K562 (cell line): ENCODE measurements at regions not wholly inside any gene's neighbourhood (a gene's known extent, or its start where the extent isn't known, plus 50 kb on each side); places are given as distances from the start of the nearest gene placed in this dataset.

Source experiments
- ATAC-seq: fragments of 200-7000 bp; cut with Tn5 transposase; 3 replicates; pipeline ENCODE4 v1.9.1; 2020; ENCODE audit warnings: moderate library complexity
- BruUV-seq: library from RNA; stranded (reverse); fragments of 400-500 nt; replicated peaks from 2 replicates; lab custom pipeline; 2021; lab: Mats Ljungman, UMichigan
- CTCF ChIA-PET: fragments of 300-600 bp; formaldehyde crosslinking; extraction: SDS; loops from one replicate; lab custom pipeline; 2021; ENCODE audit warnings: low intra/inter-chr PET ratio; lab: Yijun Ruan, JAX
- POLR2A ChIA-PET: fragments of 300-600, 350-650 bp; sonication (Branson Sonifier 250); formaldehyde crosslinking; extraction: SDS; loops from one replicate; lab custom pipeline; 2021; ENCODE audit warnings: antibody characterized with exemption, inconsistent platforms; lab: Yijun Ruan, JAX
- DNase-seq, 4 experiments: peaks; one replicate each; pipeline versions ENCODE4 v3.0.0 to v3.0.0-alpha.2; 2011 to 2018; ENCODE audit warnings: low spot score in 3 of 4, mixed read lengths in 3 of 4; ENCODE audit errors: extremely low read depth in 1 of 4
- FAIRE-seq: peaks from 2 replicates; lab custom pipeline; 2011; peaks lifted over from hg19 to GRCh38; lab: Jason Lieb, UNC
- H2AFZ ChIP-seq: 2 replicates; pipeline ENCODE4 v1.6.0; 2011; ENCODE audit warnings: low read depth, low read length, control low read depth, inconsistent platforms
- H3K27ac ChIP-seq: fragments of 200-600 bp; 3 replicates; pipeline ENCODE4 v1.8.0; 2011; ENCODE audit warnings: low read depth, mild to moderate bottlenecking, control low read depth, inconsistent platforms, low read length, moderate library complexity, mixed read lengths; ENCODE audit errors: extremely low read depth
- H3K27me3 ChIP-seq, 2 experiments: fragments of 300-600 bp in 1 of 2; 2 replicates in 1 of 2; 3 replicates in 1 of 2; pipeline versions ENCODE4 v1.6.0 to v1.8.0; 2011; ENCODE audit warnings: inconsistent platforms in 2 of 2, low read length in 2 of 2, mild to moderate bottlenecking in 1 of 2, mixed read lengths in 1 of 2, moderate library complexity in 1 of 2; ENCODE audit not compliant: control insufficient read depth in 2 of 2, insufficient read depth in 2 of 2
- H3K36me3 ChIP-seq: fragments of 300-600 bp; 3 replicates; pipeline ENCODE4 v1.8.0; 2011; ENCODE audit warnings: mild to moderate bottlenecking, low read length, inconsistent platforms; ENCODE audit not compliant: control insufficient read depth, insufficient read depth
- H3K4me1 ChIP-seq, 2 experiments: fragments of 200-600 bp in 1 of 2; replicated peaks in 1 of 2; 2 replicates in 1 of 2; 3 replicates in 1 of 2; pipeline versions ENCODE4 v1.5.1 to v1.8.0; 2011; ENCODE audit warnings: inconsistent platforms in 2 of 2, low read length in 2 of 2, mild to moderate bottlenecking in 1 of 2, mixed read lengths in 1 of 2, moderate library complexity in 1 of 2; ENCODE audit not compliant: control insufficient read depth in 2 of 2, insufficient read depth in 2 of 2
- H3K4me2 ChIP-seq: 2 replicates; pipeline ENCODE4 v1.6.1; 2011; ENCODE audit warnings: low read length, control low read depth, inconsistent platforms, mixed read lengths; ENCODE audit not compliant: insufficient read depth
- H3K4me3 ChIP-seq: fragments of 200-600 bp; sonication (generic), shearing (Covaris generic); 2 replicates; pipeline ENCODE4 v1.5.1; 2016; ENCODE audit warnings: control low read depth, inconsistent platforms
- H3K79me2 ChIP-seq: fragments of 200-600 bp; 3 replicates; pipeline ENCODE4 v1.8.0; 2011; ENCODE audit warnings: low read length, inconsistent platforms; ENCODE audit not compliant: control insufficient read depth, insufficient read depth
- H3K9ac ChIP-seq, 2 experiments: 2 replicates each; pipeline versions ENCODE4 v1.6.0 to v1.6.1; 2011; ENCODE audit warnings: low read depth in 2 of 2, low read length in 2 of 2, control low read depth in 1 of 2, inconsistent platforms in 1 of 2, mild to moderate bottlenecking in 1 of 2, mixed read lengths in 1 of 2; ENCODE audit not compliant: insufficient read depth in 1 of 2
- H3K9me1 ChIP-seq: one replicate; pipeline ENCODE4 v1.6.0; 2011; ENCODE audit warnings: inconsistent platforms, mild to moderate bottlenecking, low read length, moderate library complexity; ENCODE audit not compliant: control insufficient read depth, insufficient read depth
- H3K9me3 ChIP-seq: replicated peaks from 2 replicates; pipeline ENCODE4 v1.5.1; 2011; ENCODE audit warnings: low read depth, low read length, inconsistent platforms; ENCODE audit not compliant: control insufficient read depth, insufficient read depth
- H4K20me1 ChIP-seq: replicated peaks from 2 replicates; pipeline ENCODE4 v1.6.1; 2011; ENCODE audit warnings: low read length, inconsistent platforms, mixed read lengths; ENCODE audit not compliant: control insufficient read depth, insufficient read depth
- ATF7 ChIP-seq: fragments of 450-650 bp; IDR thresholded peaks from 2 replicates; pipeline ENCODE4 v1.7.1; 2014; ENCODE audit warnings: mild to moderate bottlenecking, moderate library complexity
- GABPA ChIP-seq: fragments of 200-800 bp; sonication (Bioruptor generic); conservative IDR thresholded peaks from 2 replicates; pipeline ENCODE4 v1.6.1; 2016; ENCODE audit warnings: low read depth, missing genetic modification characterization, missing compliant biosample characterization
- HMG20A ChIP-seq: fragments of 450-650 bp; formaldehyde crosslinking; conservative IDR thresholded peaks from 2 replicates; pipeline ENCODE4 v1.4.0; 2020; ENCODE audit warnings: mild to moderate bottlenecking, mixed read lengths
- HMGXB4 ChIP-seq: sonication (generic); formaldehyde crosslinking; IDR thresholded peaks from 2 replicates; pipeline ENCODE4 v1.8.1; 2023; ENCODE audit warnings: mild to moderate bottlenecking, missing genetic modification reagents
- PBX2 ChIP-seq, 2 experiments: IDR thresholded peaks in 1 of 2; conservative IDR thresholded peaks in 1 of 2; 2 replicates each; pipeline ENCODE4 v1.6.1; 2016; ENCODE audit warnings: low read depth in 2 of 2, mild to moderate bottlenecking in 1 of 2, missing compliant biosample characterization in 1 of 2, missing genetic modification characterization in 1 of 2, moderate library complexity in 1 of 2
- RBM39 ChIP-seq: fragments of 200-400 bp; formaldehyde crosslinking; optimal IDR thresholded peaks from 2 replicates; pipeline ENCODE3; 2018; ENCODE audit warnings: low read depth, low read length
- SMARCA4 ChIP-seq: fragments of 450-650 bp; IDR thresholded peaks from 2 replicates; pipeline ENCODE4 v1.6.1; 2016
- TAF7 ChIP-seq: fragments of 450-650 bp; IDR thresholded peaks from 2 replicates; pipeline ENCODE4 v1.6.1; 2016; ENCODE audit warnings: missing genetic modification characterization, missing compliant biosample characterization
- TRIM25 ChIP-seq: fragments of 450-650 bp; IDR thresholded peaks from 2 replicates; pipeline ENCODE4 v1.7.0; 2016; ENCODE audit warnings: borderline replicate concordance
- YY1 ChIP-seq, 3 experiments: IDR thresholded peaks; 2 replicates each; pipeline ENCODE4 v1.6.1; 2011; ENCODE audit warnings: low read length in 2 of 3, mild to moderate bottlenecking in 2 of 3, moderate library complexity in 2 of 3, borderline replicate concordance in 1 of 3, control low read depth in 1 of 3, low read depth in 1 of 3; ENCODE audit not compliant: insufficient read depth in 3 of 3, insufficient replicate concordance in 2 of 3, control insufficient read depth in 1 of 3, insufficient read length in 1 of 3; ENCODE audit errors: extremely low read depth in 1 of 3
- ZBED1 ChIP-seq: IDR thresholded peaks from 2 replicates; pipeline ENCODE4 v1.6.1; 2014
- ZNF398 ChIP-seq: fragments of 250-450 bp; sonication (Bioruptor Pico); IDR thresholded peaks from 2 replicates; pipeline ENCODE4 v1.8.0; 2021; ENCODE audit warnings: moderate library complexity, mild to moderate bottlenecking, inconsistent platforms
- WGBS: fragments of 100-300 bp; shearing (Covaris generic); methylation state at CpG from one replicate; pipeline ENCODE4 v1.1.6; 2016; ENCODE audit warnings: low coverage, mixed read lengths; ENCODE audit not compliant: insufficient coverage; ENCODE audit errors: missing lambda C conversion rate; 5-methylcytosine and 5-hydroxymethylcytosine counted together
- in situ Hi-C: fragments of 300-500 bp; cut with MboI; formaldehyde crosslinking; loops from 4 replicates; pipeline ENCODE4 v1.15.0; 2018; ENCODE audit warnings: inconsistent platforms, mixed read lengths
- intact Hi-C: fragments of 100-400 bp; cut with micrococcal nuclease; formaldehyde crosslinking; loops from 2 replicates; pipeline ENCODE4 v1.14.2; 2022

GRCh38 chr2:52341732-52342131 is 1309.8 kb upstream of the NRXN1 start (continued):
- TF ChIP-seq HMGXB4 (CRISPR knock-in tag) (no peak), YY1 (IDR thresholded peaks at IDR 0.05; ENCODE audit: borderline replicate concordance in 1 of 3, control insufficient read depth in 1 of 3, extremely low read depth in 1 of 3, insufficient read depth in 3 of 3, insufficient read length in 1 of 3, insufficient replicate concordance in 2 of 3, low read depth in 1 of 3, low read length in 2 of 3) (no peak), HMG20A (no peak)

- FAIRE-seq (no peak), ATAC-seq (no peak), DNase-seq (no peak)
- Histone ChIP-seq H3K4me3 (no peak overlapping the region), H3K4me2 (no peak overlapping the region), H3K9me1 (no peaks in the 10 kb centered on the region), H3K36me3 (no peaks in the 10 kb centered on the region), H3K79me2 (no peaks in the 10 kb centered on the region), H2AFZ (no peak overlapping the region), H3K27me3 (no peaks in the 10 kb centered on the region), H3K4me1 (no peaks in the 10 kb centered on the region), H3K9ac (no peak overlapping the region), H3K27ac (no peak overlapping the region), H4K20me1 (no peaks in the 10 kb centered on the region), H3K9me3 (no peaks in the 10 kb centered on the region)
- CTCF ChIA-PET = no interaction called here
- in situ Hi-C loops (no loop called here), intact Hi-C loops (no loop called here)
- BruUV-seq = no TSS peak
- 0% methylated on average over 1 of the region's 1 CpG for WGBS
- POLR2A ChIA-PET = no interaction called here
- no peak for TF ChIP-seq GABPA (tag)
- no peak for TF ChIP-seq ZBED1
- no peak for TF ChIP-seq TRIM25
- no peak for TF ChIP-seq SMARCA4
- no peak for TF ChIP-seq TAF7 (tag)
- no peak for TF ChIP-seq PBX2 (CRISPR knock-in tag; IDR thresholded peaks at IDR 0.05; ENCODE audit: low read depth)
- no peak for TF ChIP-seq PBX2 (tag; conservative IDR thresholded peaks at IDR 0.05; ENCODE audit: low read depth)
- TF ChIP-seq ATF7 = no peak
- no peak for TF ChIP-seq RBM39
- TF ChIP-seq ZNF398 (CRISPR knock-in tag) = no peak
These were observed 1308.2 kb upstream of the NRXN1 start for GRCh38 chr2:52340171-52340570.
